K562 (cell line): ENCODE measurements at regions not wholly inside any gene's neighbourhood (a gene's known extent, or its start where the extent isn't known, plus 50 kb on each side); places are given as distances from the start of the nearest gene placed in this dataset.

Experiments
- ATAC-seq: fragments of 200-7000 bp; cut with Tn5 transposase; 3 replicates; pipeline ENCODE4 v1.9.1; 2020; ENCODE audit warnings: moderate library complexity
- BruUV-seq: library from RNA; stranded (reverse); fragments of 400-500 nt; replicated peaks from 2 replicates; lab custom pipeline; 2021; lab: Mats Ljungman, UMichigan
- CTCF ChIA-PET: fragments of 300-600 bp; formaldehyde crosslinking; extraction: SDS; loops from one replicate; lab custom pipeline; 2021; ENCODE audit warnings: low intra/inter-chr PET ratio; lab: Yijun Ruan, JAX
- POLR2A ChIA-PET: fragments of 300-600, 350-650 bp; sonication (Branson Sonifier 250); formaldehyde crosslinking; extraction: SDS; loops from one replicate; lab custom pipeline; 2021; ENCODE audit warnings: antibody characterized with exemption, inconsistent platforms; lab: Yijun Ruan, JAX
- DNase-seq, 4 experiments: peaks; one replicate each; pipeline versions ENCODE4 v3.0.0 to v3.0.0-alpha.2; 2011 to 2018; ENCODE audit warnings: low spot score in 3 of 4, mixed read lengths in 3 of 4; ENCODE audit errors: extremely low read depth in 1 of 4
- FAIRE-seq: peaks from 2 replicates; lab custom pipeline; 2011; peaks lifted over from hg19 to GRCh38; lab: Jason Lieb, UNC
- H2AFZ ChIP-seq: 2 replicates; pipeline ENCODE4 v1.6.0; 2011; ENCODE audit warnings: low read depth, low read length, control low read depth, inconsistent platforms
- H3K27ac ChIP-seq: fragments of 200-600 bp; 3 replicates; pipeline ENCODE4 v1.8.0; 2011; ENCODE audit warnings: low read depth, mild to moderate bottlenecking, control low read depth, inconsistent platforms, low read length, moderate library complexity, mixed read lengths; ENCODE audit errors: extremely low read depth
- H3K27me3 ChIP-seq, 2 experiments: fragments of 300-600 bp in 1 of 2; 2 replicates in 1 of 2; 3 replicates in 1 of 2; pipeline versions ENCODE4 v1.6.0 to v1.8.0; 2011; ENCODE audit warnings: inconsistent platforms in 2 of 2, low read length in 2 of 2, mild to moderate bottlenecking in 1 of 2, mixed read lengths in 1 of 2, moderate library complexity in 1 of 2; ENCODE audit not compliant: control insufficient read depth in 2 of 2, insufficient read depth in 2 of 2
- H3K36me3 ChIP-seq: fragments of 300-600 bp; 3 replicates; pipeline ENCODE4 v1.8.0; 2011; ENCODE audit warnings: mild to moderate bottlenecking, low read length, inconsistent platforms; ENCODE audit not compliant: control insufficient read depth, insufficient read depth
- H3K4me1 ChIP-seq, 2 experiments: fragments of 200-600 bp in 1 of 2; replicated peaks in 1 of 2; 2 replicates in 1 of 2; 3 replicates in 1 of 2; pipeline versions ENCODE4 v1.5.1 to v1.8.0; 2011; ENCODE audit warnings: inconsistent platforms in 2 of 2, low read length in 2 of 2, mild to moderate bottlenecking in 1 of 2, mixed read lengths in 1 of 2, moderate library complexity in 1 of 2; ENCODE audit not compliant: control insufficient read depth in 2 of 2, insufficient read depth in 2 of 2
- H3K4me2 ChIP-seq: 2 replicates; pipeline ENCODE4 v1.6.1; 2011; ENCODE audit warnings: low read length, control low read depth, inconsistent platforms, mixed read lengths; ENCODE audit not compliant: insufficient read depth
- H3K4me3 ChIP-seq: fragments of 200-600 bp; sonication (generic), shearing (Covaris generic); 2 replicates; pipeline ENCODE4 v1.5.1; 2016; ENCODE audit warnings: control low read depth, inconsistent platforms
- H3K79me2 ChIP-seq: fragments of 200-600 bp; 3 replicates; pipeline ENCODE4 v1.8.0; 2011; ENCODE audit warnings: low read length, inconsistent platforms; ENCODE audit not compliant: control insufficient read depth, insufficient read depth
- H3K9ac ChIP-seq, 2 experiments: 2 replicates each; pipeline versions ENCODE4 v1.6.0 to v1.6.1; 2011; ENCODE audit warnings: low read depth in 2 of 2, low read length in 2 of 2, control low read depth in 1 of 2, inconsistent platforms in 1 of 2, mild to moderate bottlenecking in 1 of 2, mixed read lengths in 1 of 2; ENCODE audit not compliant: insufficient read depth in 1 of 2
- H3K9me1 ChIP-seq: one replicate; pipeline ENCODE4 v1.6.0; 2011; ENCODE audit warnings: inconsistent platforms, mild to moderate bottlenecking, low read length, moderate library complexity; ENCODE audit not compliant: control insufficient read depth, insufficient read depth
- H3K9me3 ChIP-seq: replicated peaks from 2 replicates; pipeline ENCODE4 v1.5.1; 2011; ENCODE audit warnings: low read depth, low read length, inconsistent platforms; ENCODE audit not compliant: control insufficient read depth, insufficient read depth
- H4K20me1 ChIP-seq: replicated peaks from 2 replicates; pipeline ENCODE4 v1.6.1; 2011; ENCODE audit warnings: low read length, inconsistent platforms, mixed read lengths; ENCODE audit not compliant: control insufficient read depth, insufficient read depth
- BRD4 ChIP-seq: fragments of 200-600 bp; sonication (generic); IDR thresholded peaks from 2 replicates; pipeline ENCODE4 v1.6.1; 2017; ENCODE audit warnings: inconsistent platforms
- CHCHD3 ChIP-seq: fragments of 250-450 bp; sonication (Bioruptor Pico); IDR thresholded peaks from 2 replicates; pipeline ENCODE4 v2.1.2; 2022; ENCODE audit warnings: mild to moderate bottlenecking
- MTA2 ChIP-seq: fragments of 450-650 bp; IDR thresholded peaks from 2 replicates; pipeline ENCODE4 v1.6.1; 2016; ENCODE audit warnings: low read depth
- SAFB ChIP-seq: fragments of 200-400 bp; formaldehyde crosslinking; IDR thresholded peaks from 2 replicates; pipeline ENCODE4 v1.6.1; 2017; ENCODE audit warnings: low read depth, low read length, borderline replicate concordance
- SMAD1 ChIP-seq: fragments of 150-350 bp; IDR thresholded peaks from 2 replicates; pipeline ENCODE4 v1.6.1; 2014; ENCODE audit warnings: low read length, low read depth; ENCODE audit not compliant: partially characterized antibody
- STAT5B ChIP-seq: fragments of 250-450 bp; sonication (Bioruptor Pico); IDR thresholded peaks from 2 replicates; pipeline ENCODE4 v1.8.0; 2021; ENCODE audit warnings: mild to moderate bottlenecking, inconsistent platforms
- ZNF146 ChIP-seq: IDR thresholded peaks from one replicate; pipeline ENCODE4 v1.6.1; 2018; ENCODE audit warnings: missing compliant biosample characterization; ENCODE audit not compliant: unreplicated experiment
- ZNF24 ChIP-seq: fragments of 450-650 bp; IDR thresholded peaks from 2 replicates; pipeline ENCODE4 v1.6.1; 2016
- ZNF324 ChIP-seq: fragments of 250-450 bp; sonication (Bioruptor Pico); IDR thresholded peaks from 2 replicates; pipeline ENCODE4 v1.4.0; 2020; ENCODE audit warnings: mild to moderate bottlenecking
- ZNF354B ChIP-seq: fragments of 250-450 bp; sonication (Bioruptor Pico); IDR thresholded peaks from 2 replicates; pipeline ENCODE4 v1.4.0; 2020
- WGBS: fragments of 100-300 bp; shearing (Covaris generic); methylation state at CpG from one replicate; pipeline ENCODE4 v1.1.6; 2016; ENCODE audit warnings: low coverage, mixed read lengths; ENCODE audit not compliant: insufficient coverage; ENCODE audit errors: missing lambda C conversion rate; 5-methylcytosine and 5-hydroxymethylcytosine counted together
- in situ Hi-C: fragments of 300-500 bp; cut with MboI; formaldehyde crosslinking; loops from 4 replicates; pipeline ENCODE4 v1.15.0; 2018; ENCODE audit warnings: inconsistent platforms, mixed read lengths
- intact Hi-C: fragments of 100-400 bp; cut with micrococcal nuclease; formaldehyde crosslinking; loops from 2 replicates; pipeline ENCODE4 v1.14.2; 2022
- TF ChIP-seq, protein P1 (sequence below), 2 experiments: fragments of 450-650 bp; IDR thresholded peaks; 2 replicates each; pipeline ENCODE4 v1.6.1; 2016; ENCODE audit warnings: mild to moderate bottlenecking in 2 of 2, borderline replicate concordance in 1 of 2, low read depth in 1 of 2, moderate library complexity in 1 of 2
- TF ChIP-seq, protein P2 (sequence below): fragments of 250-450 bp; sonication (Bioruptor Pico); IDR thresholded peaks from 2 replicates; pipeline ENCODE4 v1.5.0; 2021; ENCODE audit warnings: mild to moderate bottlenecking, borderline replicate concordance

DNA sequence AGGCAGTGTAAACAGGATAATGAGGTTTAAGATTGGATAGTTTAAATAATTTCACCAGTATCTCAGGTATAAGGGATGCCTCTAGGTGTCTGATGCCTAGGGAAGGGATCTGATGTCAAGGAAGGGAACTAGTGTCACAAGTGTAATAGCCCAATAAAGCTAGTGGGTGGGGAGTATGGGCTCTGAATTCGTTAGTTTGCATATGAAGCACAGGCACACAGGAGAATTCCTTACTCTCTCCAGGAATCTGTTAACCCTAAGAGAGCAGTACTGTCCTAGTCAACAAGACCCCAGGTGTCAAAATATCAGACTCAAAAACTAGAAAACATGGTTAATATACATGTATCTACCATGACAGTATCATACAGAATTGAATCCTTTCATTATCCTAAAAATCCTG lies 352.5 kb upstream of the CYLC2 start:
- no peaks in the 10 kb centered on the region for H4K20me1 ChIP-seq
- no peak for ATAC-seq
- H3K4me3 ChIP-seq: no peak overlapping the region
- no peak overlapping the region for H3K27ac ChIP-seq
- TF ChIP-seq ZNF324 (no peak), BRD4 (no peak), CHCHD3 (CRISPR knock-in tag) (no peak), MTA2 (no peak), SMAD1 (no peak), STAT5B (no peak), SAFB (no peak), ZNF354B (CRISPR knock-in tag) (no peak), ZNF24 (no peak), ZNF146 (CRISPR knock-in tag) (no peak)
- TF ChIP-seq, protein P1, sequence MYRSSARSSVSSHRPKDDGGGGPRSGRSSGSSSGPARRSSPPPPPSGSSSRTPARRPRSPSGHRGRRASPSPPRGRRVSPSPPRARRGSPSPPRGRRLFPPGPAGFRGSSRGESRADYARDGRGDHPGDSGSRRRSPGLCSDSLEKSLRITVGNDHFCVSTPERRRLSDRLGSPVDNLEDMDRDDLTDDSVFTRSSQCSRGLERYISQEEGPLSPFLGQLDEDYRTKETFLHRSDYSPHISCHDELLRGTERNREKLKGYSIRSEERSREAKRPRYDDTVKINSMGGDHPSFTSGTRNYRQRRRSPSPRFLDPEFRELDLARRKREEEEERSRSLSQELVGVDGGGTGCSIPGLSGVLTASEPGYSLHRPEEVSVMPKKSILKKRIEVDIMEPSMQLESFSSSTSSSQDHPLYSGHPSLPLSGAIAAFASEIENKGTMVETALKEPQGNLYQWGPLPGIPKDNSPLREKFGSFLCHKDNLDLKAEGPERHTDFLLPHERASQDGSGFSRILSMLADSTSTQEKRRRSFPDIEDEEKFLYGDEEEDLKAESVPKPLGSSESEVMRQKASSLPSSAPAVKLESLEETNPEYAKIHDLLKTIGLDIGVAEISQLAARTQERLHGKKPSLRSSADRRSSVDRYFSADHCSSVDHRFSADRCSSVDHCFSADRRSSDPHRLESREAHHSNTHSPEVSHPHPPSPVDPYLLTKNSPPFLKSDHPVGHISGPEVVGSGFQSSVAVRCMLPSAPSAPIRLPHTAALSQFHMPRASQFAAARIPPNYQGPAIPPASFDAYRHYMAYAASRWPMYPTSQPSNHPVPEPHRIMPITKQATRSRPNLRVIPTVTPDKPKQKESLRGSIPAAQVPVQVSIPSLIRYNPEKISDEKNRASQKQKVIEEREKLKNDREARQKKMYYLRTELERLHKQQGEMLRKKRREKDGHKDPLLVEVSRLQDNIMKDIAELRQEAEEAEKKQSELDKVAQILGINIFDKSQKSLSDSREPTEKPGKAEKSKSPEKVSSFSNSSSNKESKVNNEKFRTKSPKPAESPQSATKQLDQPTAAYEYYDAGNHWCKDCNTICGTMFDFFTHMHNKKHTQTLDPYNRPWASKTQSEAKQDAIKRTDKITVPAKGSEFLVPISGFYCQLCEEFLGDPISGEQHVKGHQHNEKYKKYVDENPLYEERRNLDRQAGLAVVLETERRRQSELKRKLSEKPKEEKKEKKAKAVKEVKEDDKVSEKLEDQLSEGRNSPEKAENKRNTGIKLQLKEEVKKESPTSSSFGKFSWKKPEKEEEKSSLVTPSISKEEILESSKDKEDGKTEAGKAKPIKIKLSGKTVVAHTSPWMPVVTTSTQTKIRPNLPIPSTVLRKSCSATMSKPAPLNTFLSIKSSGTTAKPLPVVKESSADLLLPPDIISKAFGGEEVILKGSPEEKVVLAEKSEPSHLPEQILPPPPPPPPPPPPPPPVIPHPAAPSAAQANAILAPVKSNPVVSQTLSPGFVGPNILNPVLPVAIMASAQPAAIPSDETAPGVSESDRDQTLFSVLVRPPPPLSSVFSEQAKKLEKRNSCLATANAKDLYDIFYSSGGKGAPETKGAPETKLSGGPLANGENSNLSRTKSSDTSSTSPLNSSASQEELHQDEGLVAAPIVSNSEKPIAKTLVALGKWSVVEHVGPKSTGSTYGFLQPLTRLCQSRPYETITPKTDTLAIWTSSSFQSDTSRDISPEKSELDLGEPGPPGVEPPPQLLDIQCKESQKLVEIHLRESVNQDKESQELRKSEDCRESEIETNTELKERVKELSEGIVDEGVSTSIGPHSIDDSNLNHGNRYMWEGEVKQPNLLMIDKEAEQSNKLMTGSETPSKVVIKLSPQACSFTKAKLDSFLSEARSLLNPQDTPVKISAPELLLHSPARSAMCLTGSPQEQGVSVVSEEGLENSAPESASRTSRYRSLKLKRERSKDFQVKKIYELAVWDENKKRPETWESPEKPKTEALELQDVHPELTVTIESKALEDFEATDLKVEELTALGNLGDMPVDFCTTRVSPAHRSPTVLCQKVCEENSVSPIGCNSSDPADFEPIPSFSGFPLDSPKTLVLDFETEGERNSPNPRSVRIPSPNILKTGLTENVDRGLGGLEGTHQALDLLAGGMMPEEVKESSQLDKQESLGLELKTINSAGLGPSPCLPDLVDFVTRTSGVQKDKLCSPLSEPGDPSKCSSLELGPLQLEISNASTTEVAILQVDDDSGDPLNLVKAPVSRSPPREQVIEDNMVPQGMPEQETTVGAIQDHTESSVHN (IDR thresholded peaks at IDR 0.05; ENCODE audit: borderline replicate concordance in 1 of 2, low read depth in 1 of 2): no peak
- TF ChIP-seq, protein P2, sequence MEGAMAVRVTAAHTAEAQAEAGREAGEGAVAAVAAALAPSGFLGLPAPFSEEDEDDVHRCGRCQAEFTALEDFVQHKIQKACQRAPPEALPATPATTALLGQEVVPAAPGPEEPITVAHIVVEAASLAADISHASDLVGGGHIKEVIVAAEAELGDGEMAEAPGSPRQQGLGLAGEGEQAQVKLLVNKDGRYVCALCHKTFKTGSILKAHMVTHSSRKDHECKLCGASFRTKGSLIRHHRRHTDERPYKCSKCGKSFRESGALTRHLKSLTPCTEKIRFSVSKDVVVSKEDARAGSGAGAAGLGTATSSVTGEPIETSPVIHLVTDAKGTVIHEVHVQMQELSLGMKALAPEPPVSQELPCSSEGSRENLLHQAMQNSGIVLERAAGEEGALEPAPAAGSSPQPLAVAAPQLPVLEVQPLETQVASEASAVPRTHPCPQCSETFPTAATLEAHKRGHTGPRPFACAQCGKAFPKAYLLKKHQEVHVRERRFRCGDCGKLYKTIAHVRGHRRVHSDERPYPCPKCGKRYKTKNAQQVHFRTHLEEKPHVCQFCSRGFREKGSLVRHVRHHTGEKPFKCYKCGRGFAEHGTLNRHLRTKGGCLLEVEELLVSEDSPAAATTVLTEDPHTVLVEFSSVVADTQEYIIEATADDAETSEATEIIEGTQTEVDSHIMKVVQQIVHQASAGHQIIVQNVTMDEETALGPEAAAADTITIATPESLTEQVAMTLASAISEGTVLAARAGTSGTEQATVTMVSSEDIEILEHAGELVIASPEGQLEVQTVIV (CRISPR knock-in tag): no peak
- H3K9me1 ChIP-seq: no peaks in the 10 kb centered on the region
- H3K36me3 ChIP-seq: no peaks in the 10 kb centered on the region
- no peaks in the 10 kb centered on the region for H3K79me2 ChIP-seq
- H2AFZ ChIP-seq: no peak overlapping the region
- no peak overlapping the region for H3K4me2 ChIP-seq
- H3K4me1 ChIP-seq: no peaks in the 10 kb centered on the region
- H3K9me3 ChIP-seq: 0 out of 2 replicates have a peak, but pooled peaks cover 1% of the 10 kb centered on the region
- H3K9ac ChIP-seq: no peak overlapping the region
- intact Hi-C loops (no loop called here), in situ Hi-C loops (no loop called here)
- no peak for FAIRE-seq
- ChIA-PET CTCF (no interaction called here), POLR2A (no interaction called here)
- DNase-seq: no peak
- H3K27me3 ChIP-seq: no peaks in the 10 kb centered on the region
- BruUV-seq: no TSS peak
- WGBS: 0% methylated on average over 1 of the region's 1 CpG
